Right lobe of liver (tissue), 6 donors: ENCODE measurements at regions not wholly inside any gene's neighbourhood (a gene's known extent, or its start where the extent isn't known, plus 50 kb on each side); places are given as distances from the start of the nearest gene placed in this dataset.

Source experiments
- ATAC-seq, 4 donors: fragments of 200-7000 bp; cut with Tn5 transposase; one replicate each; pipeline ENCODE4 v1.9.1; 2020; ENCODE audit warnings: mild to moderate bottlenecking in 4 of 4, moderate library complexity in 4 of 4
- DNase-seq, 3 donors: peaks; one replicate each; pipeline ENCODE4 v3.0.0-alpha.2; 2020
- H3K27ac ChIP-seq, 3 donors: fragments of 200-600 bp; one replicate each; pipeline ENCODE4 v1.8.0; 2022
- H3K27me3 ChIP-seq, 2 donors: fragments of 200-600 bp; one replicate each; pipeline ENCODE4 v1.8.0; 2022
- H3K36me3 ChIP-seq, 4 donors: fragments of 200-600 bp; sonication (generic) in 1 of 4; one replicate each; pipeline versions ENCODE4 v1.5.1 to v1.8.0; 2017 to 2022; ENCODE audit warnings: control low read depth in 1 of 4
- H3K4me1 ChIP-seq, 4 donors: fragments of 200-600 bp; sonication (generic) in 1 of 4; one replicate each; pipeline versions ENCODE4 v1.5.1 to v1.8.0; 2017 to 2022; ENCODE audit warnings: control low read depth in 1 of 4
- H3K4me3 ChIP-seq, 3 donors: fragments of 200-600 bp; one replicate each; pipeline ENCODE4 v1.8.0; 2022
- H3K9me3 ChIP-seq, 4 donors: fragments of 200-600 bp; sonication (generic) in 1 of 4; one replicate each; pipeline versions ENCODE4 v1.5.1 to v1.8.0; 2017 to 2022; ENCODE audit warnings: control low read depth in 1 of 4
- CTCF ChIP-seq, 4 donors: fragments of 200-600 bp in 3 of 4; fragments of 450-650 bp in 1 of 4; IDR thresholded peaks; one replicate each; pipeline versions ENCODE4 v1.5.1 to v1.8.0; 2016 to 2022; ENCODE audit warnings: antibody characterized with exemption in 4 of 4, mild to moderate bottlenecking in 2 of 4
- POLR2A ChIP-seq: fragments of 450-650 bp; IDR thresholded peaks from one replicate; pipeline ENCODE4 v1.6.1; 2017; ENCODE audit warnings: antibody characterized with exemption, mild to moderate bottlenecking
- WGBS: methylation state at CpG from one replicate; pipeline ENCODE4 v1.1.6; 2018; ENCODE audit warnings: low coverage, low lambda C conversion rate; ENCODE audit not compliant: insufficient coverage; ENCODE audit errors: missing lambda C conversion rate; 5-methylcytosine and 5-hydroxymethylcytosine counted together
- intact Hi-C, 2 donors: fragments of 100-400 bp; cut with DNase I; formaldehyde crosslinking; loops; one replicate each; pipeline versions ENCODE4 v1.11.2 to v1.14.1; 2022
- donor health status: DM: no; HTN: yes; CAD: no.
- donor health status: DM: no; HTN: no; CAD: no.
- donor health status: DM: no; HTN: no; CAD: no.
- donor health status: DM: no; HTN: yes; CAD: no.
- donor health status: DM: no; HTN: yes; CAD: no.

- DNase-seq: no peak
- Histone ChIP-seq H3K4me3 (no peak overlapping the region), H3K36me3 (no peaks in the 10 kb centered on the region), H3K27me3 (no peaks in the 10 kb centered on the region), H3K9me3 (no peaks in the 10 kb centered on the region), H3K4me1 (peaks cover 0 to 3% (median 0%) of the 10 kb centered on the region in 4 donors), H3K27ac (no peak overlapping the region)
- ATAC-seq: no peak
- intact Hi-C loops: no loop called here
- 83% methylated on average over 5 of the region's 5 CpGs for WGBS
- TF ChIP-seq CTCF (IDR thresholded peaks at IDR 0.05) (no peak), POLR2A (no peak)
These were observed 375.8 kb downstream of the GADD45G start for GRCh38 chr9:89980600-89980999.

GRCh38 chr9:89982016-89982415 is 377.2 kb downstream of the GADD45G start:
- no peaks in the 10 kb centered on the region for H3K36me3 ChIP-seq
- peaks cover 0 to 3% (median 0%) of the 10 kb centered on the region in 4 donors for H3K4me1 ChIP-seq
- H3K9me3 ChIP-seq: no peaks in the 10 kb centered on the region
- TF ChIP-seq CTCF (IDR thresholded peaks at IDR 0.05) (no peak), POLR2A (no peak)
- no peak overlapping the region for H3K27ac ChIP-seq
- intact Hi-C loops: no loop called here
- WGBS: 40% methylated on average over 1 of the region's 3 CpGs
- H3K27me3 ChIP-seq: no peaks in the 10 kb centered on the region
- DNase-seq (no peak), ATAC-seq (peak; percentile 53 to 86 (median 64))
- no peak overlapping the region for H3K4me3 ChIP-seq

- Histone ChIP-seq H3K36me3 (no peaks in the 10 kb centered on the region), H3K9me3 (no peaks in the 10 kb centered on the region), H3K4me1 (peaks cover 0 to 3% (median 0%) of the 10 kb centered on the region in 4 donors), H3K4me3 (no peak overlapping the region), H3K27me3 (no peaks in the 10 kb centered on the region), H3K27ac (no peak overlapping the region)
- 65% methylated on average over 3 of the region's 3 CpGs for WGBS
- DNase-seq: no peak
- ATAC-seq: no peak
- TF ChIP-seq CTCF (IDR thresholded peaks at IDR 0.05) (no peak), POLR2A (no peak)
- intact Hi-C loops: no loop called here
These were observed 378.6 kb downstream of the GADD45G start for GRCh38 chr9:89983411-89983810.

- H3K36me3 ChIP-seq: no peaks in the 10 kb centered on the region
- DNase-seq (no peak), ATAC-seq (no peak)
- no peak overlapping the region for H3K4me3 ChIP-seq
- H3K27ac ChIP-seq: no peak overlapping the region
- WGBS: 62% methylated on average over 1 of the region's 1 CpG
- H3K27me3 ChIP-seq: no peaks in the 10 kb centered on the region
- TF ChIP-seq POLR2A (no peak), CTCF (IDR thresholded peaks at IDR 0.05) (no peak)
- peaks cover 0 to 3% (median 0%) of the 10 kb centered on the region in 4 donors for H3K4me1 ChIP-seq
- no peaks in the 10 kb centered on the region for H3K9me3 ChIP-seq
- intact Hi-C loops: no loop called here
These were observed 379.4 kb downstream of the GADD45G start for GRCh38 chr9:89984214-89984613.

GRCh38 chr9:89985068-89985467 is 380.3 kb downstream of the GADD45G start:
- H3K27ac ChIP-seq: no peak overlapping the region
- no peak for DNase-seq
- H3K4me1 ChIP-seq: peaks cover 0 to 3% (median 0%) of the 10 kb centered on the region in 4 donors
- 67% methylated on average over 1 of the region's 2 CpGs for WGBS
- no peak overlapping the region for H3K4me3 ChIP-seq
- TF ChIP-seq CTCF (IDR thresholded peaks at IDR 0.05) (no peak), POLR2A (no peak)
- H3K27me3 ChIP-seq: no peaks in the 10 kb centered on the region
- no peak for ATAC-seq
- no peaks in the 10 kb centered on the region for H3K9me3 ChIP-seq
- intact Hi-C loops: no loop called here
- no peaks in the 10 kb centered on the region for H3K36me3 ChIP-seq
